ENCODE measurements at regions not wholly inside any gene's neighbourhood (a gene's known extent, or its start where the extent isn't known, plus 50 kb on each side); places are given as distances from the start of the nearest gene placed in this dataset.

GRCh38 chr3:132160198-132160597 lies 125.4 kb upstream of the CPNE4 start:
- TF ChIP-seq EZH2phosphoT487 (IDR thresholded peaks at IDR 0.05; ENCODE audit: borderline replicate concordance, low read length) = no peak
- TF ChIP-seq, protein P1, sequence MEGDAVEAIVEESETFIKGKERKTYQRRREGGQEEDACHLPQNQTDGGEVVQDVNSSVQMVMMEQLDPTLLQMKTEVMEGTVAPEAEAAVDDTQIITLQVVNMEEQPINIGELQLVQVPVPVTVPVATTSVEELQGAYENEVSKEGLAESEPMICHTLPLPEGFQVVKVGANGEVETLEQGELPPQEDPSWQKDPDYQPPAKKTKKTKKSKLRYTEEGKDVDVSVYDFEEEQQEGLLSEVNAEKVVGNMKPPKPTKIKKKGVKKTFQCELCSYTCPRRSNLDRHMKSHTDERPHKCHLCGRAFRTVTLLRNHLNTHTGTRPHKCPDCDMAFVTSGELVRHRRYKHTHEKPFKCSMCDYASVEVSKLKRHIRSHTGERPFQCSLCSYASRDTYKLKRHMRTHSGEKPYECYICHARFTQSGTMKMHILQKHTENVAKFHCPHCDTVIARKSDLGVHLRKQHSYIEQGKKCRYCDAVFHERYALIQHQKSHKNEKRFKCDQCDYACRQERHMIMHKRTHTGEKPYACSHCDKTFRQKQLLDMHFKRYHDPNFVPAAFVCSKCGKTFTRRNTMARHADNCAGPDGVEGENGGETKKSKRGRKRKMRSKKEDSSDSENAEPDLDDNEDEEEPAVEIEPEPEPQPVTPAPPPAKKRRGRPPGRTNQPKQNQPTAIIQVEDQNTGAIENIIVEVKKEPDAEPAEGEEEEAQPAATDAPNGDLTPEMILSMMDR (conservative IDR thresholded peaks at IDR 0.05; ENCODE audit: low read depth, low read length) = no peak

All from PC-3 (cell line).